GM18873 (cell line): ENCODE measurements at regions not wholly inside any gene's neighbourhood (a gene's known extent, or its start where the extent isn't known, plus 50 kb on each side); places are given as distances from the start of the nearest gene placed in this dataset.

Source experiments
- ATAC-seq: cut with Tn5 transposase; IDR thresholded peaks from one replicate; pipeline ENCODE4 v1.9.1; 2021; ENCODE audit warnings: mild to moderate bottlenecking, moderate library complexity, moderate number of reproducible peaks; ENCODE audit not compliant: unreplicated experiment, low FRiP score

GRCh38 chr5:2224689-2225088 is 342.0 kb upstream of the IRX4 start:
- ATAC-seq = no peak

GRCh38 chr5:2223303-2223702 is 340.6 kb upstream of the IRX4 start:
- ATAC-seq = no peak

GRCh38 chr5:2222246-2222992 is 339.7 kb upstream of the IRX4 start:
- ATAC-seq = no peak

GRCh38 chr5:2221450-2221849 is 338.7 kb upstream of the IRX4 start:
- ATAC-seq = no peak

- no peak for ATAC-seq
These were observed 338.0 kb upstream of the IRX4 start for GRCh38 chr5:2220741-2221140.

GRCh38 chr5:2219149-2219776 is 336.5 kb upstream of the IRX4 start:
- ATAC-seq = no peak

- no peak for ATAC-seq
These were observed 334.5 kb upstream of the IRX4 start for GRCh38 chr5:2217219-2217618.

GRCh38 chr5:2214910-2215590 is 332.3 kb upstream of the IRX4 start:
- no peak for ATAC-seq

- ATAC-seq = no peak
These were observed 330.5 kb upstream of the IRX4 start for GRCh38 chr5:2213121-2213730.

- ATAC-seq = no peak
These were observed 329.8 kb upstream of the IRX4 start for GRCh38 chr5:2212481-2212880.

GRCh38 chr5:2208239-2208544 is 325.5 kb upstream of the IRX4 start:
- ATAC-seq = no peak

- no peak for ATAC-seq
These were observed 324.9 kb upstream of the IRX4 start for GRCh38 chr5:2207416-2208238.

- ATAC-seq = no peak
These were observed 324.3 kb upstream of the IRX4 start for GRCh38 chr5:2207109-2207399.

GRCh38 chr5:2206293-2207108 is 323.8 kb upstream of the IRX4 start:
- no peak for ATAC-seq

- no peak for ATAC-seq
These were observed 323.0 kb upstream of the IRX4 start for GRCh38 chr5:2205596-2206226.

GRCh38 chr5:2205185-2205585 is 322.5 kb upstream of the IRX4 start:
- no peak for ATAC-seq

GRCh38 chr5:2204366-2205184 is 321.9 kb upstream of the IRX4 start:
- ATAC-seq = no peak

- no peak for ATAC-seq
These were observed 321.0 kb upstream of the IRX4 start for GRCh38 chr5:2203774-2204173.

- ATAC-seq = no peak
These were observed 319.1 kb upstream of the IRX4 start for GRCh38 chr5:2201832-2202231.
